ENCODE measurements at regions not wholly inside any gene's neighbourhood (a gene's known extent, or its start where the extent isn't known, plus 50 kb on each side); places are given as distances from the start of the nearest gene placed in this dataset.

GRCh38 chr13:93158565-93158964 lies 68.0 kb upstream of the GPC6 start:
- DNase-seq: no peak
- Histone ChIP-seq H3K4me3 (ENCODE audit: insufficient read depth, low read depth, low read length) (no peak overlapping the region), H3K4ac (ENCODE audit: low read depth, low read length) (no peak overlapping the region), H2BK5ac (ENCODE audit: low read depth, low read length, poor library complexity, severe bottlenecking) (no peak overlapping the region), H4K5ac (ENCODE audit: low read depth, low read length) (no peak overlapping the region), H4K8ac (ENCODE audit: low read depth in 2 of 2, low read length in 2 of 2) (no peak overlapping the region), H2BK120ac (ENCODE audit: low read depth, low read length) (no peak overlapping the region), H2AK9ac (replicated peaks; ENCODE audit: low read depth, low read length, poor library complexity) (no peak overlapping the region), H3K9ac (ENCODE audit: low read depth, low read length) (no peak overlapping the region), H3K36me3 (ENCODE audit: control insufficient read depth, insufficient read depth, low read length) (no peaks in the 10 kb centered on the region), H4K91ac (ENCODE audit: insufficient read depth, low read depth, low read length) (no peak overlapping the region), H2BK20ac (ENCODE audit: low read depth, low read length) (no peak overlapping the region), H3K23ac (ENCODE audit: low read depth, low read length) (no peak overlapping the region), H3K27me3 (ENCODE audit: control insufficient read depth, insufficient read depth, low read length) (no peaks in the 10 kb centered on the region), H3K79me1 (ENCODE audit: low read depth in 1 of 2, low read length in 2 of 2) (no peaks in the 10 kb centered on the region), H3K9me3 (ENCODE audit: control insufficient read depth, insufficient read depth, low read length) (peaks cover 2% of the 10 kb centered on the region), H3K18ac (ENCODE audit: low read depth, low read length) (no peak overlapping the region), H3K4me1 (ENCODE audit: control insufficient read depth, insufficient read depth, low read length) (no peaks in the 10 kb centered on the region), H3K9me1 (ENCODE audit: insufficient read depth, low read length) (no peaks in the 10 kb centered on the region), H3K14ac (replicated peaks; ENCODE audit: low read depth, low read length) (no peak overlapping the region), H2AFZ (replicated peaks; ENCODE audit: low read length, poor library complexity) (no peak overlapping the region), H2BK15ac (ENCODE audit: low read depth, low read length) (no peak overlapping the region), H3K4me2 (ENCODE audit: low read depth, low read length) (no peak overlapping the region), H4K20me1 (ENCODE audit: insufficient read depth, low read length) (no peaks in the 10 kb centered on the region), H2AK5ac (ENCODE audit: low read depth, low read length) (no peak overlapping the region), H3K56ac (ENCODE audit: extremely low read depth, insufficient read depth, low read length) (no peak overlapping the region), H3K27ac (ENCODE audit: insufficient read depth, low read length) (no peak overlapping the region)
- in situ Hi-C loops (cut with MboI; ENCODE audit: low sequenced_read_pairs): loop anchor here (25.0 kb wide), 1 partner anchor 971 kb away; no protein-coding TSS in a partner anchor
- intact Hi-C loops (cut with micrococcal nuclease): no loop called here
- TF ChIP-seq CHD1 (IDR thresholded peaks at IDR 0.05; ENCODE audit: low read depth, low read length): no peak
- no peak for TF ChIP-seq RAD21 (IDR thresholded peaks at IDR 0.05; ENCODE audit: low read length)
- no peak for TF ChIP-seq POLR2A (IDR thresholded peaks at IDR 0.05; ENCODE audit: low read depth, low read length)
- TF ChIP-seq RCOR1 (IDR thresholded peaks at IDR 0.05; ENCODE audit: insufficient replicate concordance, low read length): no peak
- no peak for TF ChIP-seq BHLHE40 (IDR thresholded peaks at IDR 0.05; ENCODE audit: low read depth, low read length)
- no peak for TF ChIP-seq MXI1 (IDR thresholded peaks at IDR 0.05; ENCODE audit: borderline replicate concordance, low read depth, low read length)
- no peak for TF ChIP-seq SMC3 (IDR thresholded peaks at IDR 0.05; ENCODE audit: low read depth, low read length)
- TF ChIP-seq CEBPB (IDR thresholded peaks at IDR 0.05; ENCODE audit: low read depth, low read length): no peak
- no peak for TF ChIP-seq RFX5 (IDR thresholded peaks at IDR 0.05; ENCODE audit: low read depth, low read length)
- no peak for TF ChIP-seq FOS (IDR thresholded peaks at IDR 0.05; ENCODE audit: low read depth, low read length)
- TF ChIP-seq CTCF (conservative IDR thresholded peaks at IDR 0.05; ENCODE audit: low read depth, low read length): no peak
- no peak for TF ChIP-seq USF2 (IDR thresholded peaks at IDR 0.05; ENCODE audit: low read depth, low read length)
- TF ChIP-seq MAZ (IDR thresholded peaks at IDR 0.05; ENCODE audit: borderline replicate concordance, low read depth, low read length): no peak
- no peak for TF ChIP-seq ELK1 (IDR thresholded peaks at IDR 0.05; ENCODE audit: borderline replicate concordance, low read depth, low read length)
- no peak for TF ChIP-seq NFE2L2 (IDR thresholded peaks at IDR 0.05; ENCODE audit: low read depth, low read length)
- no peak for TF ChIP-seq MAFK (IDR thresholded peaks at IDR 0.05; ENCODE audit: low read depth, low read length)
- no peak for ATAC-seq (ENCODE audit: low read depth)
- dilution Hi-C loops (cut with HindIII; ENCODE audit: low sequenced_read_pairs, unreplicated experiment): no loop called here
- POLR2A ChIA-PET (ENCODE audit: unreplicated experiment): no interaction called here
- no TSS peak for BruUV-seq (replicated peaks)
- CTCF ChIA-PET: no interaction called here
